ENCODE measurements at regions not wholly inside any gene's neighbourhood (a gene's known extent, or its start where the extent isn't known, plus 50 kb on each side); places are given as distances from the start of the nearest gene placed in this dataset.

GRCh38 chr5:1719860-1720259, 79.8 kb downstream of the MRPL36 start:
- TF ChIP-seq TCF7L2 (IDR thresholded peaks at IDR 0.05; ENCODE audit: low read depth, low read length) (no peak), CTCF (IDR thresholded peaks at IDR 0.05) (no peak), POLR2AphosphoS5 (IDR thresholded peaks at IDR 0.05; ENCODE audit: low read depth, low read length) (no peak), REST (IDR thresholded peaks at IDR 0.05; ENCODE audit: insufficient read depth in 1 of 2, low read depth in 2 of 2, low read length in 1 of 2) (no peak), SIN3A (IDR thresholded peaks at IDR 0.05; ENCODE audit: borderline replicate concordance, insufficient read depth, low read depth, low read length) (no peak)

All from Panc1 (cell line).